HCT116 (cell line): ENCODE measurements at regions not wholly inside any gene's neighbourhood (a gene's known extent, or its start where the extent isn't known, plus 50 kb on each side); places are given as distances from the start of the nearest gene placed in this dataset.

ENCODE experiments used
- CEBPB ChIP-seq: IDR thresholded peaks from 2 replicates; pipeline ENCODE4 v1.6.1; 2012; ENCODE audit warnings: low read depth
- ELF1 ChIP-seq: IDR thresholded peaks from 2 replicates; pipeline ENCODE4 v1.6.1; 2012; ENCODE audit warnings: low read depth, borderline replicate concordance
- EZH2 ChIP-seq: fragments of 200-600 bp; sonication (generic); IDR thresholded peaks from 2 replicates; pipeline ENCODE4 v1.6.1; 2017; ENCODE audit warnings: antibody characterized with exemption, mixed run types
- EZH2phosphoT487 ChIP-seq: fragments of 200-600 bp; IDR thresholded peaks from 2 replicates; pipeline ENCODE4 v1.6.1; 2018; ENCODE audit warnings: antibody characterized with exemption, borderline replicate concordance
- POLR2A ChIP-seq: IDR thresholded peaks from 2 replicates; pipeline ENCODE4 v1.7.0; 2011; ENCODE audit warnings: borderline replicate concordance; ENCODE audit not compliant: insufficient read depth, insufficient read length; ENCODE audit errors: extremely low read depth
- POLR2AphosphoS5 ChIP-seq: IDR thresholded peaks from 2 replicates; pipeline ENCODE4 v1.6.1; 2011; ENCODE audit warnings: mild to moderate bottlenecking, low read depth, low read length, moderate library complexity
- SP1 ChIP-seq: IDR thresholded peaks from 2 replicates; pipeline ENCODE4 v1.6.1; 2012; ENCODE audit warnings: low read depth
- YY1 ChIP-seq: IDR thresholded peaks from 2 replicates; pipeline ENCODE4 v1.6.1; 2011; ENCODE audit warnings: low read length, low read depth, moderate library complexity, mild to moderate bottlenecking; ENCODE audit not compliant: insufficient replicate concordance; ENCODE audit errors: extremely low read depth
- TF ChIP-seq, protein P1 (sequence below), 3 experiments: fragments of 200-600 bp in 1 of 3; sonication (generic) in 1 of 3; IDR thresholded peaks in 2 of 3; conservative IDR thresholded peaks in 1 of 3; 2 replicates each; pipeline ENCODE4 v1.5.1; 2012 to 2017; ENCODE audit warnings: low read depth in 2 of 3, low read length in 2 of 3, antibody characterized with exemption in 1 of 3, borderline replicate concordance in 1 of 3, control low read depth in 1 of 3, mild to moderate bottlenecking in 1 of 3, mixed read lengths in 1 of 3, mixed run types in 1 of 3, moderate library complexity in 1 of 3; ENCODE audit not compliant: insufficient read depth in 1 of 3
- TF ChIP-seq, protein P2 (sequence below): IDR thresholded peaks from 2 replicates; pipeline ENCODE4 v1.6.1; 2012; ENCODE audit warnings: low read depth

DNA sequence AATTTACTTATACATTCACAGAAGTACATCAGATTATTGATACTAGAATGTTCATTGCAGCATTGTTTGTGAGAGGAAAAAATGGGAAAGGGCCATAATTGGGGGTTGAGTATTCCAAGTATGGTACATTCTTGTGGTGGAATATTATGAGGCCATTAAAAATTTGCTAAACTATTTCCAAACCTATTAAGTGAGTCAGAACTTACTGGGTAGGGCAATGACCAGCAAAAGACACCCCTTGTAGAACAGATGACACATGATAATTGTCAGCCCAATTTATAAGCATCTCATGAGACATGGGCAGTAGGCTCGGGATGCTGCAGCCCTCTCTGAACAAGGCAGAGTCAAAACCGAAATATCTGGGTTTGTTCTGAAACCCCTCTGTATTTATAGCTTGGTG, 192.6 kb upstream of the IL12B start:
- TF ChIP-seq, protein P1, sequence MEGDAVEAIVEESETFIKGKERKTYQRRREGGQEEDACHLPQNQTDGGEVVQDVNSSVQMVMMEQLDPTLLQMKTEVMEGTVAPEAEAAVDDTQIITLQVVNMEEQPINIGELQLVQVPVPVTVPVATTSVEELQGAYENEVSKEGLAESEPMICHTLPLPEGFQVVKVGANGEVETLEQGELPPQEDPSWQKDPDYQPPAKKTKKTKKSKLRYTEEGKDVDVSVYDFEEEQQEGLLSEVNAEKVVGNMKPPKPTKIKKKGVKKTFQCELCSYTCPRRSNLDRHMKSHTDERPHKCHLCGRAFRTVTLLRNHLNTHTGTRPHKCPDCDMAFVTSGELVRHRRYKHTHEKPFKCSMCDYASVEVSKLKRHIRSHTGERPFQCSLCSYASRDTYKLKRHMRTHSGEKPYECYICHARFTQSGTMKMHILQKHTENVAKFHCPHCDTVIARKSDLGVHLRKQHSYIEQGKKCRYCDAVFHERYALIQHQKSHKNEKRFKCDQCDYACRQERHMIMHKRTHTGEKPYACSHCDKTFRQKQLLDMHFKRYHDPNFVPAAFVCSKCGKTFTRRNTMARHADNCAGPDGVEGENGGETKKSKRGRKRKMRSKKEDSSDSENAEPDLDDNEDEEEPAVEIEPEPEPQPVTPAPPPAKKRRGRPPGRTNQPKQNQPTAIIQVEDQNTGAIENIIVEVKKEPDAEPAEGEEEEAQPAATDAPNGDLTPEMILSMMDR (IDR thresholded peaks at IDR 0.05 in 2 of 3, conservative IDR thresholded peaks at IDR 0.05 in 1 of 3; ENCODE audit: borderline replicate concordance in 1 of 3, insufficient read depth in 1 of 3, low read depth in 2 of 3, low read length in 2 of 3), result no peak
- TF ChIP-seq EZH2, result no peak
- no peak for TF ChIP-seq ELF1
- no peak for TF ChIP-seq POLR2AphosphoS5
- TF ChIP-seq, protein P2, sequence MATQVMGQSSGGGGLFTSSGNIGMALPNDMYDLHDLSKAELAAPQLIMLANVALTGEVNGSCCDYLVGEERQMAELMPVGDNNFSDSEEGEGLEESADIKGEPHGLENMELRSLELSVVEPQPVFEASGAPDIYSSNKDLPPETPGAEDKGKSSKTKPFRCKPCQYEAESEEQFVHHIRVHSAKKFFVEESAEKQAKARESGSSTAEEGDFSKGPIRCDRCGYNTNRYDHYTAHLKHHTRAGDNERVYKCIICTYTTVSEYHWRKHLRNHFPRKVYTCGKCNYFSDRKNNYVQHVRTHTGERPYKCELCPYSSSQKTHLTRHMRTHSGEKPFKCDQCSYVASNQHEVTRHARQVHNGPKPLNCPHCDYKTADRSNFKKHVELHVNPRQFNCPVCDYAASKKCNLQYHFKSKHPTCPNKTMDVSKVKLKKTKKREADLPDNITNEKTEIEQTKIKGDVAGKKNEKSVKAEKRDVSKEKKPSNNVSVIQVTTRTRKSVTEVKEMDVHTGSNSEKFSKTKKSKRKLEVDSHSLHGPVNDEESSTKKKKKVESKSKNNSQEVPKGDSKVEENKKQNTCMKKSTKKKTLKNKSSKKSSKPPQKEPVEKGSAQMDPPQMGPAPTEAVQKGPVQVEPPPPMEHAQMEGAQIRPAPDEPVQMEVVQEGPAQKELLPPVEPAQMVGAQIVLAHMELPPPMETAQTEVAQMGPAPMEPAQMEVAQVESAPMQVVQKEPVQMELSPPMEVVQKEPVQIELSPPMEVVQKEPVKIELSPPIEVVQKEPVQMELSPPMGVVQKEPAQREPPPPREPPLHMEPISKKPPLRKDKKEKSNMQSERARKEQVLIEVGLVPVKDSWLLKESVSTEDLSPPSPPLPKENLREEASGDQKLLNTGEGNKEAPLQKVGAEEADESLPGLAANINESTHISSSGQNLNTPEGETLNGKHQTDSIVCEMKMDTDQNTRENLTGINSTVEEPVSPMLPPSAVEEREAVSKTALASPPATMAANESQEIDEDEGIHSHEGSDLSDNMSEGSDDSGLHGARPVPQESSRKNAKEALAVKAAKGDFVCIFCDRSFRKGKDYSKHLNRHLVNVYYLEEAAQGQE, result no peak
- no peak for TF ChIP-seq SP1
- TF ChIP-seq CEBPB, result no peak
- TF ChIP-seq YY1, result no peak
- TF ChIP-seq EZH2phosphoT487, result no peak
- TF ChIP-seq POLR2A, result no peak
